ENCODE measurements at regions not wholly inside any gene's neighbourhood (a gene's known extent, or its start where the extent isn't known, plus 50 kb on each side); places are given as distances from the start of the nearest gene placed in this dataset.

DNA sequence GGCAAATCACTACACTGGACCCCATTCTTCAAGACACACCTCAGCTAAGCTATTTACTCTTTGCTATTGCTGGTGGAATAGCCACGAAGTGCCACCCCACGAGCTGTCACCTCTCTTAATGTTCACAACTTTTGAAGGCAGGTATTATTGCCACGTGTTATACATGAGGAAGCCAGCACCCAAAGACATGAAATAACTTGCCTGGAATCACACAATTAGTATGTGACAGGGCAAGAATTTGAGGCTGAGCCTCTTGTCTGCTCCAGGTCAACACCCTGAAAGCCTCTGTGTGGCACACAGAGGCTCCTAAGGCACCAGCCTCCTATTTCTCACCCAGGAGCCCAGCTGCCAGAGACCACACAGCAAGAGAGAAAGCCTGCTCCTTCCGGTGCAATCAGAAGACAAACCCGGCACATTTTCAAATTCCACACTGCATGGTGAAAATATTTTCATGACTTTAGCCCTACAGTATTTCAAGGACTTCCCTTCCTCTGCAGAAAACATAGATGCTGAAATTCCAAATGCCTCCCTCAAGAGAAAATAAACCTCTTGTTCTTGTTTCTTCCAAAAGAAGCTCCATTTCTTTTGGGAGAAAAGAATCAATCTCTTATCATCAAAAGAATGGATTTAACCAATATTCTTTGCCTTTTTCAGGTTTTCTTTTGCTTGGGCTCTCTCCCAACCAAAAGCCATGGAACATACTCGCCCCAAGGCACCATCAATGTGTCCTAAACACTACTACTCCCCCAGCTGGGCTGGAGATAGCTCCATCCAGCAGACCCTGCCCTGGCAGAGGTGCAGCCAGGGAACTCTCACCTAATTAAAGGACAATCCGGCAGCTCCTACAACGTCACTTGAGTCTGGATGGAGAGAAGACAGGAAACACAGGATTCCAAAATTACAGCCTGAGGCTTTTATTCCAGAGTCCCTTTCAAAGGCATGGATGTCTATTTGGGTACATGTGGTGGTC is 84.7 kb upstream of the THBS1 start:
- no peak overlapping the region for H3K9ac ChIP-seq (ENCODE audit: low read depth, low read length)

DNA sequence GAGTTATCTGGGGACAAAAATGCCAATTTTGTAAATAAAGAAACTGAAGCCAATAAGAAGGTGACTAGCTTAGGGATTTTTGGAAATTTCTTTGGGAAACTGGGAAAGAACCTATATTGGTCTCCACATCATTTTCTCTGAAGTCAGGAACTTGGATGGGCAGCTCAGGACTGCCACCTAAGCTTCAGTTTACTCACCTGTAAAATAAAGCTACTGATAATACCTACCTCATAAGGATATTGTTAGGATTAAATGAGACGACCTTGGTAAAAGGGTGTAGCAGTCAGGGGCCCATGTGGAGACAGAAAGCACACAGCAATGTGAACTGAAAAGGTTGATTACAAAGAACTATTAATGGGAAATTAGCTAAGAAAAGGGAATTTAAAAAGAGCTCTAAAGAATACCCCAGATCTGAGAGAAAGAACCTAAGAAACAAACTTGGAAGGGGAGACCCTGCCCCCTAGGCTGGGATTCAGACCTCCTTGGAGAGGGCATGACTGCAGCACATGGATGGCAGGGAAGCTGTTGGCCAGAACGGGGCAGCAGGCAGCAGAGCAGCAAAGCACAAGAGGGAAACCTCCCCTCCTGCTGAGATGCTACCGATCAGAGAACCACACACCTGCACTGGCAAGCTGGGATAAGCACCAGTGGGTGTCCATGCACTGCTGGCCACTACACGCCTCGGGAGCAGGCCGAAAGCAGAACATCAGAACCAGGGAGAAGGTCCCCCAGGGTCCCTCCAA is 83.7 kb upstream of the THBS1 start:
- Histone ChIP-seq H3K4me1 (ENCODE audit: insufficient read depth, low read length) (no peaks in the 10 kb centered on the region), H3K36me3 (ENCODE audit: insufficient read depth, low read length) (no peaks in the 10 kb centered on the region), H3K9ac (ENCODE audit: low read depth, low read length) (no peak overlapping the region), H3K9me3 (ENCODE audit: control insufficient read depth, insufficient read depth, low read length) (no peaks in the 10 kb centered on the region)

More for the DNA sequence above, 84.7 kb upstream of the THBS1 start:
- H3K4me1 ChIP-seq (ENCODE audit: insufficient read depth, low read length): no peaks in the 10 kb centered on the region
- no peaks in the 10 kb centered on the region for H3K9me3 ChIP-seq (ENCODE audit: control insufficient read depth, insufficient read depth, low read length)
- H3K36me3 ChIP-seq (ENCODE audit: insufficient read depth, low read length): no peaks in the 10 kb centered on the region

DNA sequence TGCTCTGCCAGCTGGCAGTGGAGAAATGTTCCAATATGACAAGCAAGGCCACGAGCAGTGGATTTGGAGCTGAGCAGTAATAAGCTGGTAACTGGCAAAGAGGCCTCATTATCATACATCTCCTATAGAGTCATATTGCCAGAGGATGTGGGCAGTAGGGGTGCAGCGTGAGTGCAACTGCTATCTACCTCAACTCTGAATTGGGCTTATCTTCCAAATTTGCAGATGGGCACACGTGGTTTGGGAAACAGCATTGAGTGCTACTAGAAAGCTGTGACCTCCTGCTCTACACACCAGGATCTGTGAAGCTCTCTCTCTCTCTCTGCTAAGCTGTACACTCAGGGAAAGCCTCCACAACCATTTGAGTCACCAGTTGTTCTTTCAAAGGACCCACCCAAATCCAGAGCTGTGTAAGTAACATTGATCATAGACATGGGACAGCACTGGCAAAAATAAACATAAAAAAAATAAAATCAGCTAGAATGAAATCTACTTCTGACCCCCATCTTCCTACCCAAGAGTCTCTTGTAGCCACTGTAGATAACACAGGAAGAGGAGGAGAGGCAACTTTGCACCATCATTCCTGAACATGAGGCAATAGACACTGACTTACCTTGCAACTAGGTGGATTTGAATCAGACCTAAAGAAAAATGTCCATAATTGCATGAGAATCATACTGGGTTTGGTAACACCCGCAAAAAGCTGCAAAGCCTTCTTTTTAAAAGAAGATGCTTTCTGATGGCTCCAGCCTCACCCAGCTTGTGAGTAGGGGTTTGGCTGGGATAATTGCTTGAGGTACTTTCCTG is 82.9 kb upstream of the THBS1 start:
- no peaks in the 10 kb centered on the region for H3K4me1 ChIP-seq (ENCODE audit: insufficient read depth, low read length)
- no peak overlapping the region for H3K9ac ChIP-seq (ENCODE audit: low read depth, low read length)
- H3K9me3 ChIP-seq (ENCODE audit: control insufficient read depth, insufficient read depth, low read length): no peaks in the 10 kb centered on the region
- H3K36me3 ChIP-seq (ENCODE audit: insufficient read depth, low read length): no peaks in the 10 kb centered on the region

DNA sequence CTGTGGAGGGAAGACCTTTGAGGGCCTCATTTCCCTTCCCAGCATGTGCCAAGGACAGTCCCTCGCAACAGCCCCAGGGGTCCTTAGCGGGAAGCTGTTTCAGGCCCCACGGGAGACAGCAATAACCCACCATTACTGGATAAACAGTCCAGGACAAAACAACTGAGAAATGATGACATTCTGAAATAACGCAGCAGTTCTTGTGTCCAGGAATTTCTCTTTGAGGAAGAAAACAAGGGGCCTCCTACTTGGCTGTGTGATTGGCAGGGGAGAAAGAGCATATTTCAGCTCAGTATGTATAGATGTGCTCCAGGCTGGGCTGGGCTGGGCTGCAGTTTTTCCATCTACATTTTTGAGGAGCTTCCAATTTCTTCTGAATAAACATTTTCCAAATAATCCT is 82.2 kb upstream of the THBS1 start:
- Histone ChIP-seq H3K9me3 (ENCODE audit: control insufficient read depth, insufficient read depth, low read length) (no peaks in the 10 kb centered on the region), H3K36me3 (ENCODE audit: insufficient read depth, low read length) (no peaks in the 10 kb centered on the region), H3K4me1 (ENCODE audit: insufficient read depth, low read length) (no peaks in the 10 kb centered on the region), H3K9ac (ENCODE audit: low read depth, low read length) (no peak overlapping the region)

DNA sequence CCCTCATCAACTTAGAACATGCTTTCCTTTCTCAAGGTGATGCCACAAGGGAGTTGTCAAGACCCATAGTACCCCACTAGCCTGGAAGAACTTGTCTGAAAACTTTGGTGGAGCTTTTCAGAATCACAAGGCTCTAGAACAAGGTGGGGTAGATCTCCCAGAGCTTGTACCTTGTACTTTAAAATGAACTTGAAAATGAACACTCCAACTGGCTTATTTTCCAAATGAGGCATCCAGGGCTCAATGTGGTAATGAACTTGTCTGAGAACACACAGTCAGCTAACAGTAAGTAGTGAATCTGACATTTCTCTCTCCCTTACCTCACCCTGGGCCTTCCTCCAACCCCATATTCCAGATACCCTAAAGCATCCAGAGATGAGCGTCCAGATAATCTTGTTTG is 81.8 kb upstream of the THBS1 start:
- Histone ChIP-seq H3K4me1 (ENCODE audit: insufficient read depth, low read length) (no peaks in the 10 kb centered on the region), H3K9me3 (ENCODE audit: control insufficient read depth, insufficient read depth, low read length) (no peaks in the 10 kb centered on the region), H3K9ac (ENCODE audit: low read depth, low read length) (no peak overlapping the region), H3K36me3 (ENCODE audit: insufficient read depth, low read length) (no peaks in the 10 kb centered on the region)

DNA sequence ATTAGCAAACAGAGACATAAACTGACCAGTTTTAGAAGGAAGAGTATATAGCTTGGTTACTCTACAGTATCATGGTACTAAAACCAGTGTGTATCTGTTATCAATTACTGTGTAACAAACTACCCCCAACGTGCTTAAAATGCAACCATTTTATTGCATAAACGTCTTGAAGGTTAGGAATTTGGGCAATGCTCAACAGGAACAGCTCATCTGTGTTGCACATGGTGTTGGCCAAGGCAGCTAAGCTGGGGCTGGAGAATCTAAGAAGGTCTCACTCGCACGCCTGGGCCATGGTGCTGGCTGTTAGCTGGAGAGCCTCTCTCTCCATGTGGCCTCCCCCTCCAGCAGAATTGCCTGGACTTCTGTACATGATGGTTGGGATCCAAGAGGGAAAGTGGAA is 81.2 kb upstream of the THBS1 start:
- H3K4me1 ChIP-seq (ENCODE audit: insufficient read depth, low read length): no peaks in the 10 kb centered on the region
- no peaks in the 10 kb centered on the region for H3K9me3 ChIP-seq (ENCODE audit: control insufficient read depth, insufficient read depth, low read length)
- H3K9ac ChIP-seq (ENCODE audit: low read depth, low read length): no peak overlapping the region
- no peaks in the 10 kb centered on the region for H3K36me3 ChIP-seq (ENCODE audit: insufficient read depth, low read length)

DNA sequence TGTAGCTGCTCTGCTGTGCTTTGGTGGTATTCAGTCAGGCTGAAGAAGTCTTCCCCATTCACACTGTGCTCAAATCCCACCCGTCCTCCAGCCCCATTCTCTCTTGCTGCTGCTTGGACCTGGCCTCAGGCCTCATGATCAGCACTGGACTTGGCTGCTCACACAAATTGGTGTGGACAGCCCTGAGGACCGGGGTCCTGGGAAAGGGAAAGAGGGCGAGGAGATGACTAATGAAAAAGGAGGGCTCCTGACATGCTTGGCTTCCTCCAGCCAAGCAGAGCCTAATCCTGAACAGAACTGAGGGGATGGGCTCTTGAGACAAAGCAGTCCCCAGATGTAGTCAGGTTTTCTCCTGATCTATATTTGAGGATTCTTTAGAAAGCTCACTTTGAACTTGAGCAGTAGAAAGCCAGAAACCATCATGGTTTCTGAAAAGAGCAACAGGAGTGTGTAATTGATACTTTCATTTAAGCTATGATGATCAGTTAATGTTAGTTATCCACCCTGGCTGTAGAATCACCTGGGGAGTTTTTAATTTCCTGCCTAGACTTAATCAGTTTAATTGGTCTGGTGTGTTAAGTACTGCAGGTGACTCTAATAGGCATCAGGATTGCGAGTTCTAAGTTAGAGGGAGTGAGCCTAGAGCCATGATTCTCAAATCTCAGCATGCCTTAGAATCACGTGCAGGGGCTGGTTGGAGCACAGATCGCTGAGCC is 79.4 kb upstream of the THBS1 start:
- no peak overlapping the region for H3K9ac ChIP-seq (ENCODE audit: low read depth, low read length)
- H3K4me1 ChIP-seq (ENCODE audit: insufficient read depth, low read length): no peaks in the 10 kb centered on the region
- H3K36me3 ChIP-seq (ENCODE audit: insufficient read depth, low read length): no peaks in the 10 kb centered on the region
- H3K9me3 ChIP-seq (ENCODE audit: control insufficient read depth, insufficient read depth, low read length): no peaks in the 10 kb centered on the region

DNA sequence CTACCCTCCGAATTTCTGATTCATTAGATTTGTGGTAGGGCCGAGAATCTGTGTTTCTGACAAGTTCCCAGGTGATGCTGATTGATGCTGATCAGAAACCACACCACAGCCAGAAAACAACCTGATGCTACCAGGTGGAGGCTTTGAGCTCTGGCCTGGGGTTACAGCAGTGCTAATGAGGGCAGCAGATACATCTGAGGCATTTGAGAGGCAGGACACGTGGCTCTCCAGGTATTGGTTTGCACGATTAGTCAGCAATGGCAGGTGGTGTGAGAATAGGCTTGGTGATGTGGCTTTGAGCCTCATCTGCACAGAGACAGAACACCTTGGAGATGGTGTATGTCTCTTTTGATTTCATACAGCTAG is 78.8 kb upstream of the THBS1 start:
- H3K9ac ChIP-seq (ENCODE audit: low read depth, low read length): no peak overlapping the region
- H3K9me3 ChIP-seq (ENCODE audit: control insufficient read depth, insufficient read depth, low read length): no peaks in the 10 kb centered on the region
- no peaks in the 10 kb centered on the region for H3K4me1 ChIP-seq (ENCODE audit: insufficient read depth, low read length)
- no peaks in the 10 kb centered on the region for H3K36me3 ChIP-seq (ENCODE audit: insufficient read depth, low read length)

DNA sequence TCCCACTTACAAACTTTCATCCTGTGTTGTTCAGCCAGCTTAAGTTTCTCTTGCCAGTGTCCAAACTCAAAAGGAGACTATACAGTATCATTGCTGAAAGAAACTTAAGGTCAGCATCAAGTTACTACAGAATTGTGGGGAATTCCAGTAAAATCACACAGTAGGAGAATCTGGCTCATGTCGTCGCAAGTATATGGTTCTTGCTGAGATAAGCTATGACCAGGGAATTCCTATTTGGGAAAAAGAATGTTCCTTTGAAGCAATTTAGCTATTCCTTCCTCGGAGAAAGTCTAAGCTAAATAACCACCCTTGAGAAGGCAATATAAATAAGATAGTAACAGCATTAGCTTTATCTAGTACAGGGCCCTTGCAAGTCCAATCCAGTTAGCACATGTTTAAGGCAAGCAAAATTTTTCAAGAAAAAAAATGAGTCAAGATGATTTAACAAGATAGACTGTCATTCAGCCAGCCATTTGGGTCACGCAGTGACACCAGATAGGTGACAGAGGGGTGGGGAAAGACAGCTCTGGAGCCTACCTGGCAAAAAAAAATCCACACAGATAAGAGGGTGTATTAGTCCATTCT is 78.2 kb upstream of the THBS1 start:
- Histone ChIP-seq H3K36me3 (ENCODE audit: insufficient read depth, low read length) (no peaks in the 10 kb centered on the region), H3K9ac (ENCODE audit: low read depth, low read length) (no peak overlapping the region), H3K4me1 (ENCODE audit: insufficient read depth, low read length) (no peaks in the 10 kb centered on the region), H3K9me3 (ENCODE audit: control insufficient read depth, insufficient read depth, low read length) (no peaks in the 10 kb centered on the region)

DNA sequence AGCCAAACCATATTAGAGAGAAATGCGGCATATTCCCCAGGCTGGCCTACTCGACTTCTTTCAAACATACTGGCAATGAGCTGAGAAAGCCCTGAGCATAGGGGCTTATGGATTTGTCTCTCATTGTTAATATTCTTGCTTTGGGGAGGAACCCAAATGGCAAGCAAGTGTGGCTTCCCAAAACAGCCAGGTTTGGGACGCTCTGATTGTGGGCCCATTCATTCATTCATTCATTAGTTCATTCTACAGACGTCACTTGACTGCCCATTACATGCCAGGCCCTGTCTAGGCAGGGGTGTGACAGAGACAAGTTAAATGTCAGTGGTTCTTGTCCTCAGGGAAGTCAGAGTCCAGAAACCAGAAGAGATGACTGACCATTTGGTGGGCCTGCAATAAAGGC is 77.4 kb upstream of the THBS1 start:
- Histone ChIP-seq H3K9ac (ENCODE audit: low read depth, low read length) (no peak overlapping the region), H3K9me3 (ENCODE audit: control insufficient read depth, insufficient read depth, low read length) (no peaks in the 10 kb centered on the region), H3K36me3 (ENCODE audit: insufficient read depth, low read length) (no peaks in the 10 kb centered on the region), H3K4me1 (ENCODE audit: insufficient read depth, low read length) (no peaks in the 10 kb centered on the region)

DNA sequence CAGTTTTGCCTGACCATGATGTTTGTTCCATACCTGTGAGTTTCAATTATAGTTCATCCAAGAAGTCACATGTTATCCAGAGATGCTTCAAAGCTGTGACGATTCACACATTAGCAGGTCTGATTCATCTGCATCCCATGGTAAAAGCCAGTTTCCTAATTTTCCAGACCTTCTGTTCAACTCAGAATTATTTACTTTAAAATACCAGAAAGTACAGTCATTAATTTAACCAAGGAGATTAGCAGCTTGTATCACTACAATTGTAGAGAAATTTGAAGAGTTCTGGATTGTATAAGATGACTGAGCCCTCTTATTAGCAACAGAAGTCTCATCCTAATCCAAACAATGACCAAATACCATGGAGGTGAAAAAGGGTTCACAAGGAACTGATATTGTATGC is 76.1 kb upstream of the THBS1 start:
- no peaks in the 10 kb centered on the region for H3K9me3 ChIP-seq (ENCODE audit: control insufficient read depth, insufficient read depth, low read length)
- no peak overlapping the region for H3K9ac ChIP-seq (ENCODE audit: low read depth, low read length)
- H3K4me1 ChIP-seq (ENCODE audit: insufficient read depth, low read length): no peaks in the 10 kb centered on the region
- H3K36me3 ChIP-seq (ENCODE audit: insufficient read depth, low read length): no peaks in the 10 kb centered on the region

DNA sequence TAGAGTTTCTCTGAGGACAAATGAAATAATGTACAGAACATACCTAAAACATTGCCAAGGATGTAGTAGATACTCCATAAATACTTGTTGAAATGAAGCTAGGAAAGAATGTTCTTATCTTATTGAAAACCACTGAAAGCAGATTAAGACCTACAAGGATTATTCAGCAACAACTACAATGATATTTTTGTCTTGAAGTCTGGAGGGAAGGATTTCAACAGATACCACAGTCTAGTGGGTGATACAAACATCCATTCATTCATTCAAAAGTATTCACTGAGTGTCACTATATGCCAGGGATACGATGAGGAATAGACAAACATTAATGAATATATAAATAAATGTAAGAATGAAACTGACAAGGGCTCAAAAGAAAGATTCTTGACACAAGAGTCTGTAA is 74.7 kb upstream of the THBS1 start:
- Histone ChIP-seq H3K4me1 (ENCODE audit: insufficient read depth, low read length) (no peaks in the 10 kb centered on the region), H3K9me3 (ENCODE audit: control insufficient read depth, insufficient read depth, low read length) (no peaks in the 10 kb centered on the region), H3K36me3 (ENCODE audit: insufficient read depth, low read length) (no peaks in the 10 kb centered on the region), H3K9ac (ENCODE audit: low read depth, low read length) (no peak overlapping the region)

DNA sequence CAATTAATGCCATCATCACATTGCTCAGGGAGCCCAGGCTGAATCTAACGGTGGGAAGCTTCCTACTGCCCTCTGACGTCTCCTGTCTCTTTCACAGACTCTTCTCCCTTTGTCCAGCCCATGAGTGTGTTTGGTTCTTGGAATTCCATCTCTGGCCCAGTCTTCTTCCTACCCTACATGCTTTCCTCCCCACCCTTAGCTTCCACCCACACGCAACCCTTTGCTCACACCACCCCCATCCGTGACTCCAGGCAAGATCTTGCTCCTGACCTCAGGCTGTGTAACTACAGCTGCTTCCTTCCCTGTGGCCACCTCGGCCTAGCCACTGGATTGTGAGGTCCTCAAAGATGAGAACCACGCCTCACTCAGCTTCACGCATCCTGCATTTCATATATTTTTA is 72.3 kb upstream of the THBS1 start:
- no peaks in the 10 kb centered on the region for H3K4me1 ChIP-seq (ENCODE audit: insufficient read depth, low read length)
- no peak overlapping the region for H3K9ac ChIP-seq (ENCODE audit: low read depth, low read length)

More for the DNA sequence above, 72.3 kb upstream of the THBS1 start:
- no peaks in the 10 kb centered on the region for H3K9me3 ChIP-seq (ENCODE audit: control insufficient read depth, insufficient read depth, low read length)
- no peaks in the 10 kb centered on the region for H3K36me3 ChIP-seq (ENCODE audit: insufficient read depth, low read length)

All from ES-I3 (cell line).